Astrocyte (in vitro differentiated cells and primary cell): ENCODE measurements at regions not wholly inside any gene's neighbourhood (a gene's known extent, or its start where the extent isn't known, plus 50 kb on each side); places are given as distances from the start of the nearest gene placed in this dataset.

Experiments used
- DNase-seq: peaks from one replicate; pipeline ENCODE4 v3.0.0-alpha.2; 2010; ENCODE audit warnings: low read depth
- FAIRE-seq: peaks from 2 replicates; lab custom pipeline; 2011; peaks lifted over from hg19 to GRCh38; lab: Jason Lieb, UNC
- H2AFZ ChIP-seq: 2 replicates; pipeline ENCODE4 v1.6.0; 2012; ENCODE audit warnings: low read depth, low read length, inconsistent platforms
- H3K27ac ChIP-seq: 2 replicates; pipeline ENCODE4 v1.5.1; 2011; ENCODE audit warnings: low read depth, low read length, inconsistent platforms
- H3K27me3 ChIP-seq: 2 replicates; pipeline ENCODE4 v1.6.0; 2011; ENCODE audit warnings: low read length, inconsistent platforms; ENCODE audit not compliant: insufficient read depth
- H3K36me3 ChIP-seq: 2 replicates; pipeline ENCODE4 v1.5.1; 2011; ENCODE audit warnings: low read length, inconsistent platforms; ENCODE audit not compliant: insufficient read depth
- H3K4me1 ChIP-seq: 2 replicates; pipeline ENCODE4 v1.5.1; 2011; ENCODE audit warnings: low read length, inconsistent platforms; ENCODE audit not compliant: insufficient read depth
- H3K4me2 ChIP-seq: 2 replicates; pipeline ENCODE4 v1.6.0; 2012; ENCODE audit warnings: low read length, inconsistent platforms
- H3K4me3 ChIP-seq: 2 replicates; pipeline ENCODE4 v1.5.1; 2011; ENCODE audit warnings: low read depth, mild to moderate bottlenecking, low read length, inconsistent platforms; ENCODE audit not compliant: insufficient read depth
- H3K79me2 ChIP-seq: 2 replicates; pipeline ENCODE4 v1.6.0; 2012; ENCODE audit warnings: mild to moderate bottlenecking, low read length, inconsistent platforms; ENCODE audit not compliant: insufficient read depth
- H3K9ac ChIP-seq: 2 replicates; pipeline ENCODE4 v1.6.0; 2012; ENCODE audit warnings: mild to moderate bottlenecking, low read length, inconsistent platforms
- H3K9me3 ChIP-seq: 2 replicates; pipeline ENCODE4 v1.5.1; 2012; ENCODE audit warnings: low read depth, mild to moderate bottlenecking, low read length, inconsistent platforms; ENCODE audit not compliant: insufficient read depth
- H4K20me1 ChIP-seq: 2 replicates; pipeline ENCODE4 v1.6.0; 2012; ENCODE audit warnings: low read length, inconsistent platforms; ENCODE audit not compliant: insufficient read depth
- H3K27ac Mint-ChIP-seq: one replicate; pipeline ENCODE4 v1.8.0; 2021; ENCODE audit warnings: mild to moderate bottlenecking, mixed read lengths; ENCODE audit not compliant: unreplicated experiment
- H3K27me3 Mint-ChIP-seq: one replicate; pipeline ENCODE4 v1.8.0; 2021; ENCODE audit warnings: low read depth, mixed read lengths; ENCODE audit not compliant: unreplicated experiment
- H3K36me3 Mint-ChIP-seq: one replicate; pipeline ENCODE4 v1.8.0; 2021; ENCODE audit warnings: low read depth, mixed read lengths; ENCODE audit not compliant: unreplicated experiment
- H3K4me1 Mint-ChIP-seq: one replicate; pipeline ENCODE4 v1.8.0; 2021; ENCODE audit warnings: low read depth, mixed read lengths; ENCODE audit not compliant: unreplicated experiment
- H3K4me3 Mint-ChIP-seq: one replicate; pipeline ENCODE4 v1.8.0; 2021; ENCODE audit warnings: mild to moderate bottlenecking, moderate library complexity, mixed read lengths; ENCODE audit not compliant: unreplicated experiment
- H3K9me3 Mint-ChIP-seq: one replicate; pipeline ENCODE4 v1.8.0; 2021; ENCODE audit warnings: mild to moderate bottlenecking, mixed read lengths; ENCODE audit not compliant: unreplicated experiment
- EZH2 ChIP-seq: IDR thresholded peaks from 2 replicates; pipeline ENCODE4 v1.6.1; 2012; ENCODE audit warnings: mild to moderate bottlenecking, low read length, inconsistent platforms; ENCODE audit not compliant: insufficient read depth
- TF ChIP-seq, protein P1 (sequence below): IDR thresholded peaks from 2 replicates; pipeline ENCODE4 v1.5.1; 2011; ENCODE audit warnings: low read depth, mild to moderate bottlenecking, inconsistent platforms, low read length, moderate library complexity; ENCODE audit not compliant: insufficient read depth

DNA sequence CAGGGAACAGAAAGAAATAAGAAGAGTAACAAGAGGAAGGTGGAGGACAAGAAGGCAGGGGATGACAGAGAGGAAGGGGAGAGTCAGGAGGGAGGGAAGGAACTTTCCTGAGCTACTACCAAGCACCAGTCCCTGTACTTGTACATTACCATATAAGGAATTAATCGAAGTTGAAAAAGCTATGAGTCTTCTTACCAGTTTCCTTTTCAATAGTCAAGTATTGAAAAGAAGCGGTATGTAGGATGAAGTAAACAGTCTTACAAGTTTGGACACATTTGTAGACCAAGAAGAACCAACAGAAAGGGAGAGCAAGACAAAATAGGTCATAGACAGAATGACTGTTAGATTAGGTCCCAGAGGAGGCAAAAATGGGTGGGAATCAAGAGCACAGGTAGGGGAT is 629.7 kb upstream of the DIPK2B start:
- FAIRE-seq: no peak
- Mint-ChIP-seq H3K9me3 (no peaks in the 10 kb centered on the region), H3K27ac (peak overlapping the region; percentile 63), H3K4me1 (peaks cover 15% of the 10 kb centered on the region), H3K27me3 (no peaks in the 10 kb centered on the region), H3K36me3 (peaks cover 15% of the 10 kb centered on the region), H3K4me3 (no peak overlapping the region)
- Histone ChIP-seq H3K9ac (no peak overlapping the region), H2AFZ (no peak overlapping the region), H4K20me1 (no peaks in the 10 kb centered on the region), H3K9me3 (no peaks in the 10 kb centered on the region), H3K27me3 (no peaks in the 10 kb centered on the region), H3K4me2 (no peak overlapping the region), H3K36me3 (no peaks in the 10 kb centered on the region), H3K79me2 (peaks cover 54% of the 10 kb centered on the region), H3K4me3 (no peak overlapping the region), H3K4me1 (no peaks in the 10 kb centered on the region), H3K27ac (no peak overlapping the region)
- DNase-seq: no peak
- TF ChIP-seq, protein P1, sequence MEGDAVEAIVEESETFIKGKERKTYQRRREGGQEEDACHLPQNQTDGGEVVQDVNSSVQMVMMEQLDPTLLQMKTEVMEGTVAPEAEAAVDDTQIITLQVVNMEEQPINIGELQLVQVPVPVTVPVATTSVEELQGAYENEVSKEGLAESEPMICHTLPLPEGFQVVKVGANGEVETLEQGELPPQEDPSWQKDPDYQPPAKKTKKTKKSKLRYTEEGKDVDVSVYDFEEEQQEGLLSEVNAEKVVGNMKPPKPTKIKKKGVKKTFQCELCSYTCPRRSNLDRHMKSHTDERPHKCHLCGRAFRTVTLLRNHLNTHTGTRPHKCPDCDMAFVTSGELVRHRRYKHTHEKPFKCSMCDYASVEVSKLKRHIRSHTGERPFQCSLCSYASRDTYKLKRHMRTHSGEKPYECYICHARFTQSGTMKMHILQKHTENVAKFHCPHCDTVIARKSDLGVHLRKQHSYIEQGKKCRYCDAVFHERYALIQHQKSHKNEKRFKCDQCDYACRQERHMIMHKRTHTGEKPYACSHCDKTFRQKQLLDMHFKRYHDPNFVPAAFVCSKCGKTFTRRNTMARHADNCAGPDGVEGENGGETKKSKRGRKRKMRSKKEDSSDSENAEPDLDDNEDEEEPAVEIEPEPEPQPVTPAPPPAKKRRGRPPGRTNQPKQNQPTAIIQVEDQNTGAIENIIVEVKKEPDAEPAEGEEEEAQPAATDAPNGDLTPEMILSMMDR: no peak
- TF ChIP-seq EZH2: no peak

DNA sequence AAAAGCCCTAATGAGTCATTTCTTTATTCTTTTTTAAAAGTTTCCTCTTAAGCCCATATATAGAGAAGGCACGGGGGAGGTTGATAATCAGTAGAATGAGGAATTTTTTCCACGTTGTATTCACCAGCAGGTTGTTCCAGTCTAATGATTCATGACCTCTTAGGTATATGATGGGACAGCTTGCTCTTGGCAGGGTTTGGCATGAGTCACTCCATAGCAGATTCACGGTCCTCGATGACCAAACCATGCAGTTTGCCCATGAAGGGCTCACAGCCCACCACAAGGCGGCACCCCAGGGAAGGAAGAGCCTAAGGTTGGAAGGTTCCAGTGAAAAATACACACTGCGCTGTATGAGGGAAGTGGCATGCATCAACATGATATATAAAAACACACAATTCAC is 623.8 kb upstream of the DIPK2B start:
- DNase-seq (peak; percentile 95), FAIRE-seq (peak; percentile 97)
- no peaks in the 10 kb centered on the region for H3K9me3 Mint-ChIP-seq
- Histone ChIP-seq H3K9ac (no peak overlapping the region), H3K27me3 (no peaks in the 10 kb centered on the region), H4K20me1 (no peaks in the 10 kb centered on the region), H3K79me2 (peaks cover 40% of the 10 kb centered on the region), H3K4me1 (peaks cover 7% of the 10 kb centered on the region), H2AFZ (no peak overlapping the region), H3K4me3 (no peak overlapping the region), H3K36me3 (no peaks in the 10 kb centered on the region), H3K4me2 (no peak overlapping the region), H3K9me3 (no peaks in the 10 kb centered on the region), H3K27ac (peak overlapping the region; percentile 32)
- H3K27ac Mint-ChIP-seq: no peak overlapping the region
- no peak for TF ChIP-seq EZH2
- TF ChIP-seq, protein P1: peak; percentile 73
- H3K27me3 Mint-ChIP-seq: no peaks in the 10 kb centered on the region
- no peak overlapping the region for H3K4me3 Mint-ChIP-seq
- peaks cover 19% of the 10 kb centered on the region for H3K4me1 Mint-ChIP-seq
- H3K36me3 Mint-ChIP-seq: peaks cover 5% of the 10 kb centered on the region

GRCh38 chrX:45823536-45823935 is 622.9 kb upstream of the DIPK2B start:
- Histone ChIP-seq H4K20me1 (no peaks in the 10 kb centered on the region), H3K36me3 (no peaks in the 10 kb centered on the region), H3K27me3 (no peaks in the 10 kb centered on the region), H3K4me3 (no peak overlapping the region), H3K9me3 (no peaks in the 10 kb centered on the region), H3K4me2 (no peak overlapping the region), H3K4me1 (peaks cover 7% of the 10 kb centered on the region), H2AFZ (no peak overlapping the region), H3K79me2 (peaks cover 38% of the 10 kb centered on the region), H3K9ac (no peak overlapping the region), H3K27ac (peak overlapping the region; percentile 32)
- Mint-ChIP-seq H3K36me3 (peaks cover 6% of the 10 kb centered on the region), H3K9me3 (no peaks in the 10 kb centered on the region), H3K4me3 (no peak overlapping the region), H3K27me3 (no peaks in the 10 kb centered on the region), H3K27ac (peak overlapping the region; percentile 58), H3K4me1 (peaks cover 21% of the 10 kb centered on the region)
- no peak for TF ChIP-seq EZH2
- TF ChIP-seq, protein P1: no peak
- FAIRE-seq (no peak), DNase-seq (peak; percentile 42)
